Activated T-cell treated with anti-CD3 and anti-CD28 coated beads, Interleukin-2, amount 50 U/mL, for 72 hours (primary cell): ENCODE measurements at regions not wholly inside any gene's neighbourhood (a gene's known extent, or its start where the extent isn't known, plus 50 kb on each side); places are given as distances from the start of the nearest gene placed in this dataset.

Experiments
- ATAC-seq, 2 donors: fragments of 150-1000 bp; cut with Tn5 transposase; replicated peaks in 1 of 2; 2 replicates each; pipeline ENCODE4 v1.10.0; 2021; ENCODE audit warnings: moderate library complexity in 2 of 2, mild to moderate bottlenecking in 1 of 2
- DNase-seq, 2 donors: peaks; one replicate each; pipeline ENCODE4 v3.0.0; 2021 to 2022; ENCODE audit warnings: mixed read lengths in 1 of 2
- H3K27ac Mint-ChIP-seq: one replicate; pipeline ENCODE4 v1.8.0; 2022; ENCODE audit warnings: mild to moderate bottlenecking, moderate library complexity, mixed read lengths
- H3K27me3 Mint-ChIP-seq: one replicate; pipeline ENCODE4 v1.8.0; 2022; ENCODE audit warnings: low read depth, mixed read lengths
- H3K36me3 Mint-ChIP-seq, 2 donors: one replicate each; pipeline ENCODE4 v1.8.0; 2022; ENCODE audit warnings: mixed read lengths in 2 of 2, mild to moderate bottlenecking in 1 of 2; ENCODE audit not compliant: insufficient read depth in 2 of 2
- H3K4me1 Mint-ChIP-seq: one replicate; pipeline ENCODE4 v1.8.0; 2022; ENCODE audit warnings: low read depth, mixed read lengths
- H3K4me3 Mint-ChIP-seq, 2 donors: one replicate each; pipeline ENCODE4 v1.8.0; 2022; ENCODE audit warnings: mild to moderate bottlenecking in 2 of 2, mixed read lengths in 2 of 2, moderate library complexity in 2 of 2
- H3K9me3 Mint-ChIP-seq, 2 donors: one replicate each; pipeline ENCODE4 v1.8.0; 2022; ENCODE audit warnings: mixed read lengths in 2 of 2

- DNase-seq (no peak), ATAC-seq (no peak)
- Mint-ChIP-seq H3K27me3 (peaks cover 49% of the 10 kb centered on the region), H3K4me3 (no peak overlapping the region), H3K9me3 (no peaks in the 10 kb centered on the region), H3K4me1 (no peaks in the 10 kb centered on the region), H3K36me3 (no peaks in the 10 kb centered on the region), H3K27ac (no peak overlapping the region)
Observed at GRCh38 chr5:72041654-72042053, 65.6 kb upstream of the MAP1B start.

GRCh38 chr5:72042097-72042496, 65.2 kb upstream of the MAP1B start:
- no peak for ATAC-seq
- no peak overlapping the region for H3K4me3 Mint-ChIP-seq

DNA sequence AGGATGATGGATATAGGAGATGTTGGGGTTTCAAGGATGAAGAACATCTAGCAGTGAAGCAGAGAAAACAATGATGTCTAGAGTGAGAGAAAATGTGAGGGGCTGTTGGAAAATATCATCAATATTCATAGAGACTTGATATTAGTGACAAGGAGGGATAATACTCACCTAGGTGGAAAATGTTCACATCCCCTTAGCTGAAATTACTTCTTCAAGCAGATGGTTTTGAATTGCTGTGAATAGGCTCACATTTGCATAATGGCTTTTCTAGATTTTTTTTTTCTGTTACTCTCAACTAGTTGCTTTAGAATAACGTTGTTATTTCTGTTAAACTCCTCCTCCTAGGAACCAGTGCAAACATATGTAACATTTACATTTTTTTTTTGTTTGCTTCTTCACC, 61.6 kb upstream of the MAP1B start:
- Mint-ChIP-seq H3K36me3 (no peaks in the 10 kb centered on the region), H3K27me3 (peaks cover 31% of the 10 kb centered on the region), H3K4me3 (no peak overlapping the region), H3K4me1 (no peaks in the 10 kb centered on the region), H3K9me3 (no peaks in the 10 kb centered on the region), H3K27ac (no peak overlapping the region)
- ATAC-seq: no peak
- DNase-seq: no peak

More at GRCh38 chr5:72042097-72042496, 65.2 kb upstream of the MAP1B start:
- no peaks in the 10 kb centered on the region for H3K4me1 Mint-ChIP-seq
- H3K9me3 Mint-ChIP-seq: no peaks in the 10 kb centered on the region
- no peak overlapping the region for H3K27ac Mint-ChIP-seq
- H3K27me3 Mint-ChIP-seq: peaks cover 44% of the 10 kb centered on the region
- H3K36me3 Mint-ChIP-seq: no peaks in the 10 kb centered on the region
- no peak for DNase-seq

GRCh38 chr5:72046106-72046505, 61.2 kb upstream of the MAP1B start:
- no peak overlapping the region for H3K27ac Mint-ChIP-seq
- peaks cover 30% of the 10 kb centered on the region for H3K27me3 Mint-ChIP-seq
- no peak overlapping the region for H3K4me3 Mint-ChIP-seq
- no peaks in the 10 kb centered on the region for H3K36me3 Mint-ChIP-seq
- DNase-seq (no peak), ATAC-seq (no peak)
- no peaks in the 10 kb centered on the region for H3K4me1 Mint-ChIP-seq
- no peaks in the 10 kb centered on the region for H3K9me3 Mint-ChIP-seq

DNA sequence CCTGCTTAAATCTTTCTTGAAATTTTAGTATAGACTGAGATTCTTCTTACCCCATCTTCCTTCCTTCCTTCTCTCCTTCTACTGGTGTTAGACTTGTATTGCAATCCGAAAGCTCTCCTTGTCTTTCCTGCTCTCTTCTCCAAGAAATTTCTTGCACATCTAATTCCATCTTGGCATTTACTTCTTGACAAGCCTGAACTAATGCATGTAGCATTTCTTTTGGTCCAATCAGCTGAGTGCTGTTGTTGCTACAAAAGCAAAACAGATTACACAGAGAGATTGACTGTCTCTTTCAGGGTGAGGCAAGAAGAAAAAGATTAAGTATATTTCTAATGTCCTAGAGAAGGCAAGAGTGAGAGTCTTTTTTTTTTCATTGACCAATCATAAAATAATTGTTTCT, 51.6 kb upstream of the MAP1B start:
- Mint-ChIP-seq H3K27me3 (peaks cover 36% of the 10 kb centered on the region), H3K9me3 (peaks cover 3% of the 10 kb centered on the region in 2 donors), H3K4me1 (no peaks in the 10 kb centered on the region), H3K36me3 (no peaks in the 10 kb centered on the region), H3K4me3 (no peak overlapping the region), H3K27ac (no peak overlapping the region)
- DNase-seq (no peak), ATAC-seq (no peak)
